IMR-90 (cell line): ENCODE measurements at regions not wholly inside any gene's neighbourhood (a gene's known extent, or its start where the extent isn't known, plus 50 kb on each side); places are given as distances from the start of the nearest gene placed in this dataset.

ENCODE experiments used
- ATAC-seq: fragments of 200-7000 bp; cut with Tn5 transposase; 2 replicates; pipeline ENCODE4 v1.9.1; 2020; ENCODE audit warnings: low read depth, mild to moderate bottlenecking, moderate library complexity
- BruUV-seq: library from RNA; stranded (reverse); fragments of 400-500 nt; replicated peaks from 2 replicates; lab custom pipeline; 2021; lab: Mats Ljungman, UMichigan
- CTCF ChIA-PET: fragments of 300-600 bp; formaldehyde crosslinking; extraction: SDS; loops from one replicate; lab custom pipeline; 2021; ENCODE audit warnings: antibody characterized with exemption; lab: Yijun Ruan, JAX
- POLR2A ChIA-PET: fragments of 300-600 bp; sonication (Branson Sonifier 250); formaldehyde crosslinking; loops from one replicate; lab custom pipeline; 2022; ENCODE audit warnings: antibody characterized with exemption; ENCODE audit not compliant: unreplicated experiment; lab: Charles Lee
- DNase-seq: peaks from one replicate; pipeline ENCODE4 v3.0.0; 2013
- H2AFZ ChIP-seq: replicated peaks from 2 replicates; pipeline ENCODE3; 2013; ENCODE audit warnings: low read length, mild to moderate bottlenecking; ENCODE audit not compliant: poor library complexity
- H2AK5ac ChIP-seq: 2 replicates; pipeline ENCODE4 v1.6.1; 2013; ENCODE audit warnings: low read depth, low read length, inconsistent platforms
- H2AK9ac ChIP-seq: replicated peaks from 2 replicates; pipeline ENCODE3; 2013; ENCODE audit warnings: mild to moderate bottlenecking, low read depth, low read length, moderate library complexity; ENCODE audit not compliant: poor library complexity
- H2BK120ac ChIP-seq: 2 replicates; pipeline ENCODE4 v1.6.1; 2013; ENCODE audit warnings: low read depth, low read length, inconsistent platforms
- H2BK15ac ChIP-seq: 3 replicates; pipeline ENCODE4 v1.6.1; 2013; ENCODE audit warnings: low read depth, low read length, inconsistent platforms
- H2BK20ac ChIP-seq: 2 replicates; pipeline ENCODE4 v1.6.1; 2013; ENCODE audit warnings: low read depth, mild to moderate bottlenecking, inconsistent platforms, low read length, moderate library complexity
- H2BK5ac ChIP-seq: 2 replicates; pipeline ENCODE4 v1.6.1; 2013; ENCODE audit warnings: mild to moderate bottlenecking, low read depth, low read length, inconsistent platforms; ENCODE audit not compliant: poor library complexity, severe bottlenecking
- H3K14ac ChIP-seq: replicated peaks from 2 replicates; pipeline ENCODE4 v1.6.1; 2013; ENCODE audit warnings: low read depth, low read length, inconsistent platforms
- H3K18ac ChIP-seq: 2 replicates; pipeline ENCODE4 v1.6.1; 2013; ENCODE audit warnings: low read depth, low read length, control low read depth
- H3K23ac ChIP-seq: 2 replicates; pipeline ENCODE4 v1.6.1; 2013; ENCODE audit warnings: low read depth, low read length, inconsistent platforms
- H3K27ac ChIP-seq: 2 replicates; pipeline ENCODE4 v1.5.1; 2013; ENCODE audit warnings: mild to moderate bottlenecking, control low read depth, low read length; ENCODE audit not compliant: insufficient read depth
- H3K27me3 ChIP-seq: 2 replicates; pipeline ENCODE4 v1.6.1; 2013; ENCODE audit warnings: low read length; ENCODE audit not compliant: control insufficient read depth, insufficient read depth
- H3K36me3 ChIP-seq: 2 replicates; pipeline ENCODE4 v1.6.1; 2013; ENCODE audit warnings: low read length, mixed read lengths; ENCODE audit not compliant: control insufficient read depth, insufficient read depth
- H3K4ac ChIP-seq: 2 replicates; pipeline ENCODE4 v1.6.1; 2013; ENCODE audit warnings: low read depth, low read length, inconsistent platforms
- H3K4me1 ChIP-seq: 2 replicates; pipeline ENCODE4 v1.6.1; 2013; ENCODE audit warnings: low read length, mixed read lengths; ENCODE audit not compliant: control insufficient read depth, insufficient read depth
- H3K4me2 ChIP-seq: 2 replicates; pipeline ENCODE4 v1.6.1; 2013; ENCODE audit warnings: low read depth, mild to moderate bottlenecking, control low read depth, low read length, moderate library complexity
- H3K4me3 ChIP-seq: 2 replicates; pipeline ENCODE4 v1.5.1; 2013; ENCODE audit warnings: low read depth, mild to moderate bottlenecking, control low read depth, low read length, moderate library complexity; ENCODE audit not compliant: insufficient read depth
- H3K56ac ChIP-seq: 2 replicates; pipeline ENCODE4 v1.6.1; 2013; ENCODE audit warnings: low read length, inconsistent platforms; ENCODE audit not compliant: insufficient read depth; ENCODE audit errors: extremely low read depth
- H3K79me1 ChIP-seq, 2 experiments: 2 replicates each; pipeline ENCODE4 v1.6.1; 2013; ENCODE audit warnings: low read length in 2 of 2, inconsistent platforms in 1 of 2, low read depth in 1 of 2
- H3K9ac ChIP-seq: 2 replicates; pipeline ENCODE4 v1.6.1; 2013; ENCODE audit warnings: low read depth, low read length, control low read depth
- H3K9me1 ChIP-seq: 2 replicates; pipeline ENCODE4 v1.6.1; 2013; ENCODE audit warnings: low read length, inconsistent platforms; ENCODE audit not compliant: insufficient read depth
- H3K9me3 ChIP-seq: 2 replicates; pipeline ENCODE4 v1.6.1; 2013; ENCODE audit warnings: low read length; ENCODE audit not compliant: control insufficient read depth, insufficient read depth
- H4K20me1 ChIP-seq: 2 replicates; pipeline ENCODE4 v1.6.1; 2013; ENCODE audit warnings: low read length, inconsistent platforms; ENCODE audit not compliant: insufficient read depth
- H4K5ac ChIP-seq: 2 replicates; pipeline ENCODE4 v1.6.1; 2013; ENCODE audit warnings: mild to moderate bottlenecking, low read depth, low read length, control low read depth
- H4K8ac ChIP-seq, 2 experiments: 2 replicates each; pipeline ENCODE4 v1.6.1; 2013; ENCODE audit warnings: low read depth in 2 of 2, low read length in 2 of 2, control low read depth in 1 of 2, inconsistent platforms in 1 of 2
- H4K91ac ChIP-seq: 2 replicates; pipeline ENCODE4 v1.6.1; 2013; ENCODE audit warnings: low read depth, low read length, inconsistent platforms; ENCODE audit not compliant: insufficient read depth
- BHLHE40 ChIP-seq: fragments of 150-350 bp; IDR thresholded peaks from 2 replicates; pipeline ENCODE4 v1.6.1; 2016; ENCODE audit warnings: mild to moderate bottlenecking, low read depth, low read length
- CEBPB ChIP-seq: IDR thresholded peaks from 2 replicates; pipeline ENCODE4 v1.6.1; 2012; ENCODE audit warnings: low read depth, low read length, improper control_type of control experiment
- CHD1 ChIP-seq: IDR thresholded peaks from 2 replicates; pipeline ENCODE4 v1.6.1; 2012; ENCODE audit warnings: low read depth, low read length, improper control_type of control experiment
- CTCF ChIP-seq: conservative IDR thresholded peaks from 2 replicates; pipeline ENCODE4 v1.5.1; 2012; ENCODE audit warnings: mild to moderate bottlenecking, low read depth, low read length, improper control_type of control experiment
- FOS ChIP-seq: fragments of 150-350 bp; IDR thresholded peaks from 2 replicates; pipeline ENCODE4 v1.6.1; 2016; ENCODE audit warnings: low read depth, low read length
- MAFK ChIP-seq: IDR thresholded peaks from 2 replicates; pipeline ENCODE4 v1.6.1; 2012; ENCODE audit warnings: low read depth, low read length, improper control_type of control experiment
- MAZ ChIP-seq: IDR thresholded peaks from 2 replicates; pipeline ENCODE4 v1.6.1; 2012; ENCODE audit warnings: low read depth, mild to moderate bottlenecking, low read length, improper control_type of control experiment, moderate library complexity, borderline replicate concordance
- MXI1 ChIP-seq: IDR thresholded peaks from 2 replicates; pipeline ENCODE4 v1.6.1; 2012; ENCODE audit warnings: low read depth, mild to moderate bottlenecking, low read length, moderate library complexity, borderline replicate concordance
- NFE2L2 ChIP-seq: fragments of 150-350 bp; IDR thresholded peaks from 2 replicates; pipeline ENCODE4 v1.6.1; 2016; ENCODE audit warnings: low read depth, mild to moderate bottlenecking, low read length
- POLR2A ChIP-seq: IDR thresholded peaks from 2 replicates; pipeline ENCODE4 v1.6.1; 2012; ENCODE audit warnings: mild to moderate bottlenecking, low read depth, low read length
- RAD21 ChIP-seq: IDR thresholded peaks from 2 replicates; pipeline ENCODE4 v1.6.1; 2012; ENCODE audit warnings: low read length, improper control_type of control experiment
- RFX5 ChIP-seq: IDR thresholded peaks from 2 replicates; pipeline ENCODE4 v1.8.0; 2012; ENCODE audit warnings: low read depth, mild to moderate bottlenecking, low read length, moderate library complexity
- SMC3 ChIP-seq: fragments of 150-350 bp; IDR thresholded peaks from 2 replicates; pipeline ENCODE4 v1.6.1; 2016; ENCODE audit warnings: low read depth, mild to moderate bottlenecking, antibody characterized with exemption, low read length, moderate library complexity
- USF2 ChIP-seq: fragments of 150-350 bp; IDR thresholded peaks from 2 replicates; pipeline ENCODE4 v1.6.1; 2017; ENCODE audit warnings: mild to moderate bottlenecking, antibody characterized with exemption, low read length, low read depth
- WGBS, 2 experiments: methylation state at CpG; one replicate each; pipeline versions ENCODE4 v1.1.5 to v1.1.7; 2013; ENCODE audit warnings: missing lambda C conversion rate in 2 of 2; ENCODE audit not compliant: insufficient read length in 1 of 2; ENCODE audit errors: extremely low coverage in 2 of 2; 5-methylcytosine and 5-hydroxymethylcytosine counted together
- dilution Hi-C: fragments of 300-500 bp; cut with HindIII; formaldehyde crosslinking; loops from one replicate; pipeline ENCODE4 v1.14.3; 2018; ENCODE audit warnings: low sequenced_read_pairs; ENCODE audit not compliant: unreplicated experiment
- in situ Hi-C: fragments of 300-500 bp; cut with MboI; formaldehyde crosslinking; loops from 3 replicates; pipeline ENCODE4 v1.14.3; 2019; ENCODE audit warnings: low sequenced_read_pairs, inconsistent platforms, mixed read lengths
- intact Hi-C: fragments of 100-400 bp; cut with micrococcal nuclease; formaldehyde crosslinking; loops from 2 replicates; pipeline ENCODE4 v1.10.0; 2022
- TF ChIP-seq, protein P1 (sequence below): fragments of 150-350 bp; IDR thresholded peaks from 2 replicates; pipeline ENCODE4 v1.6.1; 2016; ENCODE audit warnings: low read depth, mild to moderate bottlenecking, low read length, moderate library complexity, borderline replicate concordance

GRCh38 chr3:74121761-74122160 is 492.7 kb downstream of the CNTN3 start:
- intact Hi-C loops = no loop called here

More at GRCh38 chr3:74121761-74122160, 492.7 kb downstream of the CNTN3 start:
- H3K4me1 ChIP-seq = no peaks in the 10 kb centered on the region
- no peak overlapping the region for H3K27ac ChIP-seq
- no CpG with 5 or more reads among the region's 1 CpG for WGBS, 2 experiments
- H3K4me3 ChIP-seq = no peak overlapping the region
- ChIA-PET POLR2A (no interaction called here), CTCF (no interaction called here)
- ATAC-seq = no peak
- H3K9ac ChIP-seq = no peak overlapping the region
- H3K27me3 ChIP-seq = no peaks in the 10 kb centered on the region
- no peaks in the 10 kb centered on the region for H3K36me3 ChIP-seq
- no TSS peak for BruUV-seq
- no peak overlapping the region for H4K5ac ChIP-seq
- no peak overlapping the region for H2BK5ac ChIP-seq
- no peak overlapping the region for H2BK120ac ChIP-seq
- no peak overlapping the region for H2BK15ac ChIP-seq
- H3K4me2 ChIP-seq = no peak overlapping the region
- no peaks in the 10 kb centered on the region for H3K9me3 ChIP-seq
- no peak overlapping the region for H3K18ac ChIP-seq
- no peak overlapping the region for H2BK20ac ChIP-seq
- H3K23ac ChIP-seq = no peak overlapping the region
- no peak overlapping the region for H4K8ac ChIP-seq
- no peak overlapping the region for H4K91ac ChIP-seq
- no peak for TF ChIP-seq MXI1
- TF ChIP-seq MAFK = no peak
- no peak for TF ChIP-seq NFE2L2
- no peak for TF ChIP-seq POLR2A
- TF ChIP-seq CTCF = no peak
- no peak for TF ChIP-seq FOS
- no peak for TF ChIP-seq MAZ
- TF ChIP-seq, protein P1, sequence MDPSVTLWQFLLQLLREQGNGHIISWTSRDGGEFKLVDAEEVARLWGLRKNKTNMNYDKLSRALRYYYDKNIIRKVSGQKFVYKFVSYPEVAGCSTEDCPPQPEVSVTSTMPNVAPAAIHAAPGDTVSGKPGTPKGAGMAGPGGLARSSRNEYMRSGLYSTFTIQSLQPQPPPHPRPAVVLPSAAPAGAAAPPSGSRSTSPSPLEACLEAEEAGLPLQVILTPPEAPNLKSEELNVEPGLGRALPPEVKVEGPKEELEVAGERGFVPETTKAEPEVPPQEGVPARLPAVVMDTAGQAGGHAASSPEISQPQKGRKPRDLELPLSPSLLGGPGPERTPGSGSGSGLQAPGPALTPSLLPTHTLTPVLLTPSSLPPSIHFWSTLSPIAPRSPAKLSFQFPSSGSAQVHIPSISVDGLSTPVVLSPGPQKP = no peak
- no peak for TF ChIP-seq USF2
- no peak for TF ChIP-seq RFX5
- TF ChIP-seq SMC3 = no peak
- TF ChIP-seq BHLHE40 = no peak
- no peak for TF ChIP-seq RAD21
- no peak for TF ChIP-seq CEBPB
- TF ChIP-seq CHD1 = no peak
- dilution Hi-C loops (no loop called here), in situ Hi-C loops (no loop called here)
- H2AK5ac ChIP-seq = no peak overlapping the region
- H4K20me1 ChIP-seq = no peaks in the 10 kb centered on the region
- no peaks in the 10 kb centered on the region for H3K9me1 ChIP-seq
- H3K14ac ChIP-seq = no peak overlapping the region
- no peak overlapping the region for H2AFZ ChIP-seq
- H2AK9ac ChIP-seq = no peak overlapping the region
- no peak overlapping the region for H3K56ac ChIP-seq
- no peak overlapping the region for H3K4ac ChIP-seq
- no peaks in the 10 kb centered on the region for H3K79me1 ChIP-seq
- peak; percentile 10 for DNase-seq
